ENCODE measurements at regions not wholly inside any gene's neighbourhood (a gene's known extent, or its start where the extent isn't known, plus 50 kb on each side); places are given as distances from the start of the nearest gene placed in this dataset.

DNA sequence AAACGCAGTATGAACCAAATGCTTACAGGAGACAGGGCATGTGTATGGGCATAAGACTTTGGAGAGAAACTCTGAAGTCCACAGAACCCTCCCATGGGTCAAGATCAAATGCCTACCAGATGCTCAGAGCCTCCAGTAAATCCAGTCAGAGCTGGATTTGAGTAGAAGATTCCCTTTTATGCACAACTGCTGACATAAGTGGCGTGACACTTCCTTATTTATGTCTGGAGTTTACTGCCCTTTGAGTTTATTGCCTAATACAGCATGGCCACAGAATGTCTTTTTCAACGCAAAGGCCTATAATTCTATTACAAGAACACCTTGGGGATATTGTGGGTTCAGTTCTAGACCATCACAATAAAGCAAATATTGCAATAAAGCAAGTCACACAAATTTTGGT, 220.0 kb upstream of the FOXQ1 start:
- no peak for DNase-seq

GRCh38 chr6:1089859-1090258, 222.0 kb upstream of the FOXQ1 start:
- DNase-seq = no peak

DNA sequence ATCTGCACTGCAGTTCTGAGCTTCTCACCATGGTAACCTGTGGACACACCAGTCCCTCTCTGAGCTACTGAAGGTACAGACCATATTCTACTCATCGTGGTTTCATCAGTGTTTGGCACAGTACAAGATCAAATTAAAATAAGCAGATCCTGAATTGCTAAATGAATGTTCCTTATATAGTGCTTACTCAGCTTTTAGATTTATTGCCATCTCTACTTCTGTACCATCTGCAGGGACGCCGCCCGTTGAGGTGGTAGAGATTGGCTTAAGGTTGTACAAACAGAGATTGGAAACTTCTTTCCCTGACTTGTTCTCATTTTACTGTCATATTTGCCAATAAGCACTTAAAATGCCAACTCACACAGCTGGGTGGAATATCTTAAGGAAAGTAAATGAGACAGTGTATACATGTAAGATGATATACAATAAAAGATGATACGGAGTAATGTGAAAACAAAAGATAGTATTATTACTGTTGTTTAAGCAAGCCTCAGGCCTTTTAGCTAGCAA, 223.4 kb upstream of the FOXQ1 start:
- DNase-seq = no peak

GRCh38 chr6:1087154-1087843, 224.6 kb upstream of the FOXQ1 start:
- DNase-seq = no peak

- no peak for DNase-seq
These were observed 225.3 kb upstream of the FOXQ1 start for GRCh38 chr6:1086446-1087153.

- no peak for DNase-seq
These were observed 229.5 kb upstream of the FOXQ1 start for GRCh38 chr6:1082285-1082935.

DNA sequence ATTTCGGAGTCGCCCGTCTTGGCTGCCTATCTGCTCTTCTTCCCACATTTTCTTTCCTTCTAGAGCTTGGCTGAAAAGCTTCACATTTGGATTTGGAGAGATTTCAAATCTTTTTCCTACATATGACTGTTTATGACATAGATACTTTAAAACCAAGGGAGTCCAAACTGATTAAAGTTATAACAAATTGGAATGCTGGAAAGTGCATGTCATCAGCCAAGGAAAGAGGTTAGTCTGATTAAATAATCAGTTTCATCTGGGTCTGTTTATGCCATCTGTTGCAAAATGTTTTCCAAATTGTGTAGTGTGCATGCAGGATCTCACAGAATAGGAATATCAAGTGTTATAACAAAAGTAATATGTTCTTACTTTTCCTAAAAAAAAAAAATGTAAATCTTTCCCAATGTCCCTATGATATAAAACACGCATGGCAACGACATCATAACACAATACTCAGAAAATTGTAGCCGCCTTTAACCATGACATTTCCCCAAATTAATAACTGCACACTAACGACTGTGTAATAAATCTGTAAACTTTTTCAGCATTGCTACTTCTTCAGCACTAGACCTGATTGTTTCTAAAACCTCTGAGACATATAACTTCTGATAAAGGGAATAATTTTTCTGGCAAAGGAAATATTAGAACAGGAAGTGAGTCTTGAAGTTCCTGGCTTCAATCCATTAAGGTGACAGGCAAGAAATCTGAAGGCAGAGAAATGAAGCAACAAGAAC, 230.2 kb upstream of the FOXQ1 start:
- DNase-seq = no peak

- DNase-seq = no peak
These were observed 231.2 kb upstream of the FOXQ1 start for GRCh38 chr6:1080453-1081337.

DNA sequence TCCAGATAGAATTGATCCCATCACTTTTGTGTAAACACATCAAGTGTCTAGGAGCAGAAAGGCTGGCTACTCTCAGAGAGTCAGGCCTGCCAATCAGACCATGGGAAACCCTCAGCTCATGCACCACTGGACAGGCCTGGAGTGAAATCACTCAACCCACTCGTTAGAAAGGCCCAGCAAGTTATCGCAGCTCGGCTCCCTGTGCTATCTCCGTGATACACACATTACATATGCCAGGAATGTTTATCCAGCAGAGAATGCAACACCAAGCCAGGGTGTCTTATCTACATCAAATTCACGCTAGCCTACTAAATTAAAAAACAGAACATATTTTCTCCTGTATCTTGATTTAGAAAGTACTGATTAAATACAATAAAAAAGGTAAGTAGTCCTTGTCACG, 232.4 kb upstream of the FOXQ1 start:
- no peak for DNase-seq

GRCh38 chr6:1077478-1078416, 234.2 kb upstream of the FOXQ1 start:
- DNase-seq = no peak

DNA sequence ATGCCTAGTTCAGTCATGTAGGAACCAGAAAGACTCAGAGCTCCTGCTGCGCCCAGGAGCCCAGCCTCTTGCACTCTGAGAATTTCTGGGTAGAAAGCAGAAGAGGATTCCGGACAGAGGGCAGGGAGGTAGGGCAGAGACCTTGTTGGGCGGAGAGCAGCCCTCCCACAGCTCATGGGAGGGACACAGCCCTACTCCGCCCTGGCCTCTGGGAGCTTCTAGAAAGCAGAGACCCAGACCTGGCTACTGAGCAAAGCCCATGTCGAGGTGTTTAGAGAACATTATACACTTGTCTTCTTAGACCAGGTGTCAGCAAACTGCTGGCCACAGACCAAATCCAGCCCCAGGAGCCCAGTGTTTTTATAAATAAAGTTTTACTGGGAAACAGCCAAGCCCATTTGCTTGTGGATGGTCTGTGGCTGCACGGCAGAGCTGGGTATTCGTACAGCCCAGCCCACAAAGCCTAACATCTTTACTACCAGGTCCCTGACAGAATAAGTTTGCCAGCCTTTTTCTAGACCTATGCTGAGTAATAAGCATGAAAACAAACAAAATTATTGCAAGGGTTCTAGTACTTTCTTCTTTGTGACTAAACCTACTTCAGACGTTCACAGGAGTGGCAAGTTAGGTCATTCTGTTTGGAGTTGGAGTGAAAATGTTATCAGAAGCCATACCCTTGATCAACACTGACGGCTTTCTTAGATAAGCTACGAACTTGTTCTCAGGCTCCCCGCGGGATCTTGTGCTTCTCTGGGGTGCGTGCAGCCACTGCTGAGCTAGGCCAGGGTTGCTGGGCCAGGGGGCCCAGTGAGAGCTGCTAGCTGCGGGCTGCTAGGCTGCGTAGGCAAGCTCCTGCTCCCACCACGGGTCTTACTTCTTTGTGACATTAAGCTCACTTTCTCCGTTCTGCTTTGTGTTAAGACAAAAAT, 235.1 kb upstream of the FOXQ1 start:
- DNase-seq = no peak

GRCh38 chr6:1075880-1076279, 236.0 kb upstream of the FOXQ1 start:
- DNase-seq = no peak

- no peak for DNase-seq
These were observed 236.5 kb upstream of the FOXQ1 start for GRCh38 chr6:1075444-1075843.

DNA sequence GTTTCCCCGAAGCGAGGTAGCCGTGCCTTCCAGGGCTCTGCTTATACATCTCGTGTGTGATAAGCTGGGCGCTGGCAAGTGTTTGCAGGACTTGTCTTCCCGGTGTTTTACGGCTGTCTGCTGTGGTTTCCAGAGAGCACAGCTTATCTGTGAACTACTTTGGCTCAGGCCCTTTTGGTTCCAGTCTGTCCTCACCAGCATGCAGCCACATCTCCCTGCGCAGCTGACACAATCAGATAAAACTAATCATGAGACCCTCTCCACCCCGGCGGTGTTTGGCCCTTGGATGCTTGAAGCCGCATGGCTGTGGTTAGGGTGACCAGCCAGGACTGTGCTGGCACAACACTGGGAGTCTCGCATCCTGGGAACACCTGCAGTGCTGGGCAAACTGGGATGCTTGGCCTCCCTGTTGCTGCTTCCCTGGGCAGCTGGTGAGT, 241.8 kb upstream of the FOXQ1 start:
- no peak for DNase-seq

DNA sequence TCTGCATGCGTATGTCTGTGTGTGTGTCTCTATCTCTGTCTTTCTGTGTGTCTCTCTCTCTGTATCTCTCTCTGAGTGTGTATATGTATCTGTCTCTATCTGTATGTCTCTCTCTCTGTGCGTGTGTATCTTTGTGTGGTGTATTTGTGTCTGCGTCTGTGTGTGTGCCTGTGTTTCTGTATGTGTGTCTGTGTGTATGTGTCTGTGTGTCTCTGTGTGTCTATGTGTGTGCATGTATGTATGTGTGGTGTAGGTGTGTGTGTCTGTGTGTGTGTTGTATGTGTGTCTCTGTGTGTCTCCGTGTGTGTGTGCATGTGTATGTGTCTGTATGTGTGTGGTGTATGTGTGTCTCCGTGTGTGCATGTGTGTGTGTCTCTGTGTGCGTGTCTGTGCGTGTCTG, 243.0 kb upstream of the FOXQ1 start:
- DNase-seq = no peak

DNA sequence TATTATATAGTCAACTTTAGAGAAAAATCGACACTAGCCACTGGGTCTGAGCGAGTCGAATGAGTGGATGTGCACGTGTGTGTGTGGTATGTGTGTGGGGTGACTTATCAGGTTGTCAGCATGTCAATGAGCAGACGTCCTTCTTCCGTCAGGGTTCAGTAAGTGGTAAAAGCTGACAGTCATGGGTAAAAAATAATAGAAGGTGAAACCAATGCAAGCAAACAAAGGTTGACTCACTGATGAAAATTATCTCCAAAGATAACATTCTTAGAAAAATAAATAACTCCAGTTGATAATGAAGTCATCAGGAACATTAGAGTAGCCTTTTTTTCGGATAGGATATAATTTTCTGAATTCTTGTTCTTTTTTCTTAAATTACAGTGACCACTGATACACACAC, 243.8 kb upstream of the FOXQ1 start:
- DNase-seq = no peak

GRCh38 chr6:1067346-1067745, 244.6 kb upstream of the FOXQ1 start:
- DNase-seq = no peak

DNA sequence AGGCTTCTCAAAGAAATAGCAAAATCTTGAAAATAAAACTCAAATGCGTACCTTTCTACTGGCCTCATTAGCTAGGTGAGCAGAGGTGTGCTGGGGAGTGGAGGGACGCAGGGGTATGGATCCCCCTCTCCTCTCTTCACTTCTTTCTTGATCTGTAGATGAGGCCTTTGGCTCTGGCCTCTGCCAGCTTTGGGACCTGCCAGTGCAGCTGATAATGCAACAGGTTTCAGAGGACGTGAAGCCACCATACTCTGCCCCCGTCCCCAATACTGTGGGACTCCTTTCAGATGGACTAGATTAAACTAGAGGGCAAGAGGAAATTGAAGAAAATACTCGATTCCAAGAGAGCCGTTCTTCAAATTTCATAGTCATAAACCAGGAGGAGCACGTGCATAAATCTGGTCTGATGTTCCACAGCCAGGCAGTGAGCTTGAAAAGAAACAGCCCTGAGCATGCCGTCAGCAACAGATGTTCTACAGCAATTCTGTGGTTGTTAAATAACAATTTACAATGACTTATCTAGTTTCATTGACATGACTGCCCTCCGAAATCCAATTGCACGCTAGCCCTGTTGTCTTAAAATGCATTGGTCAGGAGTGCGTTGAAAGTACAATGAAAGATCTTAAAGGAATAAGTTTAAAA, 245.3 kb upstream of the FOXQ1 start:
- DNase-seq = no peak
